Left cardiac atrium (tissue), 4 donors: ENCODE measurements at regions not wholly inside any gene's neighbourhood (a gene's known extent, or its start where the extent isn't known, plus 50 kb on each side); places are given as distances from the start of the nearest gene placed in this dataset.

Experiments
- ATAC-seq, 2 donors: fragments of 200-7000 bp; cut with Tn5 transposase; one replicate each; pipeline ENCODE4 v1.9.1; 2020; ENCODE audit warnings: mild to moderate bottlenecking in 2 of 2, moderate library complexity in 2 of 2
- DNase-seq: peaks from one replicate; pipeline ENCODE4 v3.0.0-alpha.2; 2020
- intact Hi-C, 2 donors: fragments of 100-400 bp; cut with DNase I; formaldehyde crosslinking; loops; one replicate each; pipeline versions ENCODE4 v1.14.1 to v1.15.1; 2022 to 2023
- donor health status: DM: no; HTN: yes; CAD: no.
- donor health status: DM: no; HTN: yes; CAD: no; lungs with severe emphysema.
- donor health status: DM: yes; HTN: yes; CAD: no.
- donor health status: Dilated cardiomyopathy.

- intact Hi-C loops, result no loop called here
- peak; percentile 91 to 96 for ATAC-seq
Measured at GRCh38 chr18:2087877-2088673, 483.2 kb downstream of the METTL4 start.

DNA sequence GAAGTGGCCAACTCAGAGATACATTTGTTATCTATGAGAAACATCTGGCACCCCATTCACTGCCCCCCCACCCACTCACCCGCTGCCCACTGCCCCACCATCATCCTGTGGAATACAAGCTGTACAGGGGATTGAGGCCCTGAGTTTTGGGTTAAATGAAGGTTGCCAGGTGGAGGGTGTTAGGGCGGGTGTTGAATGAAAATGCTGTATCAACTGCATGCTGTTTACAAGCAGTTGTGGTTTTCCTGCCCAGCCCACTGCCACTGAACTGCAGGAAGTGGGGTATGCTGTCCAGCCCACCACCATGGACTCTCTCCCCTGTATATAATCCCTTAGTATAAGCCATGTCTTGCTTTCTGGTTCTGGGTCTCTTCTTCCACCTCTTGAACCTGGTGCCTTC is 481.9 kb downstream of the METTL4 start:
- DNase-seq, result no peak
- ATAC-seq, result no peak
- intact Hi-C loops, result no loop called here

More at GRCh38 chr18:2087877-2088673, 483.2 kb downstream of the METTL4 start:
- DNase-seq, result peak; percentile 59

GRCh38 chr18:2091937-2092336 is 479.4 kb downstream of the METTL4 start:
- no peak for ATAC-seq
- DNase-seq, result no peak
- intact Hi-C loops, result no loop called here

GRCh38 chr18:2096551-2096950 is 474.8 kb downstream of the METTL4 start:
- DNase-seq, result no peak
- no peak for ATAC-seq
- intact Hi-C loops, result no loop called here

- intact Hi-C loops, result loop anchor here in 1 of 2 donors (10.0 kb wide), 1 partner anchor 1236 kb away; no protein-coding TSS in a partner anchor
- DNase-seq, result no peak
- no peak for ATAC-seq
Measured at GRCh38 chr18:2100694-2101213, 470.6 kb downstream of the METTL4 start.

GRCh38 chr18:2102022-2102421 is 469.3 kb downstream of the METTL4 start:
- ATAC-seq (no peak), DNase-seq (no peak)
- intact Hi-C loops, result loop anchor here in 1 of 2 donors (10.0 kb wide), 1 partner anchor 1237 kb away; no protein-coding TSS in a partner anchor

- intact Hi-C loops, result loop anchor here in 1 of 2 donors (10.0 kb wide), 1 partner anchor 1238 kb away; no protein-coding TSS in a partner anchor
- ATAC-seq (no peak), DNase-seq (no peak)
Measured at GRCh38 chr18:2103299-2103698, 468.0 kb downstream of the METTL4 start.

DNA sequence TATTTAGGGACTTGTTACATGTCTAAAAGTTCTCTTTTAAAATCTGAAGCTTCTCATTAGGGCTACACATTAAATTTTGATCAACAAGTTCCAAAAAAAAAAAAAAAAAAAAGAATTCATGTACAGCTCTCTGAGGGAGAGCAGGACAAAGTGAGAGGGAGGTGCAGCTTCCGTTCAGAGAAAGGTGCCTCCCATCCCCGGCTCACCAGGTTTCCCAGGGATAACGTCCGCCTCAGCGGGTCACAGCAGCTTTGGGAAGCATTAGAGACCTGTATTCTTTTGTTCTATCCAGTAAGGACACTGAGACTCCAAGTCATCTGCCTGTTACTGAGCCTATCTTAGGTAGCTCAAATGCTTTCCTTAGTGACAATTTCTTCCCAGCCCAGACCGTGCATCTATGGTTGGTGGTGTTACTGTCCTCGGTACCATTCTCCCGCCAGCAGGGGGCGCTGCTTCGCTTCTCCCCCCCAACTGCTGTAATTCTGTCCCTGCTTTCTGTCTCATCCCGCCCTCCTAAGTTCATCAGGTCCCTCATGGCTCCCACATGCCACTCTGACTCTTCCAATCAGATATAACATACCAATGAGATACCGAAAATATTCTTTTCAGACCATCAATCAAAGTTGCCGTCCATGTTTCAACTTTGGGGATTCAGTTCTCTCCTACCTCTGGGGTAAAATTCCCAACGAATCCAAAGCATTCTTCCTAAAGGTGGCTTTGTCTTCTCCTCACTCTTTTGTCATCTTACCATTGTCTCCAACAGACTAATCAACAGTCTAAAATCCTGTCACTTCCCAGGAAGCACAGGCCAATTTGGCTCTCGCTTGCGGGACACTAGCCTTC is 466.5 kb downstream of the METTL4 start:
- DNase-seq (peak; percentile 47), ATAC-seq (peak; percentile 77 to 79)
- intact Hi-C loops, result loop anchor here (2.0 to 10.0 kb wide), 4 partner anchors 117 to 1240 kb away; no protein-coding TSS in a partner anchor

DNA sequence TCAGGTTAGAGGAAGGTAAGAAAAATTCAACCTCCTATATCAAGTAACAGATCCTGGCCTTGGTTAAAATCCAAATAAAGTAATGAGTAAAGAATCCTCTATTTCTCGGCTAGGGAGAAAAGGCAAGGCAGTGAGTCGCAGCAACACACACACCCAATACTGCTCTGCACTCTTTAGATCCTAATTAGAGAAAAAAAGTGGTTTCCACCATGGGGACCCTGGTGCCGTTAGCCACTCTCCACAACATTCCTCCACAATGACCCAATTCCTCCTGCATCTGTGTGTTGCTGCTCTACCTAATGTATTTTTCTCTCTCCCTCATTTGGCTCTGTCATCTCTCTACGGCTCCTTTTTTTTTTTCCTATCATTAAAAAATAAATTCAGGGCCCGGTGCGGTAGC is 462.7 kb downstream of the METTL4 start:
- no peak for DNase-seq
- intact Hi-C loops, result loop anchor here (5.0 to 10.0 kb wide), 3 partner anchors 114 to 1244 kb away; no protein-coding TSS in a partner anchor
- ATAC-seq, result no peak

DNA sequence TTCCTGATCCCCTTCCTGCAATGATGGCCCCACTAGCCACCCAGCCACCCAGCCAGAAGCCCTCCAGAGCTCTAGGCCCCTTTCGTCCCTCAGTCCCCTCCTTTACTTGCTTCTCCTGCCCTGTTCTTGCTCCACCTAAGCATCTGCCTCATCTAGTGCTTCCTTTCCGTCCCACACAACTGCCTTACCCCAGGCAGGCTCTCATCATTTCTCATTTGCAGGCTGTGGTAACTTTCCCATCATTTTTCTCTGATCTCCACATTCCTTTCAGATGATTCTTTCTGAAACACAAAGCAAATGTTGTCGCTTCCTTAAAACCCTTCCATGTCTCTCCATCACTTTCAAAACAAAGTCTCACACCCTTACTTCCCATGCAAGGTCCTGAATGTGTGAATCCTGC is 459.8 kb downstream of the METTL4 start:
- intact Hi-C loops, result no loop called here
- ATAC-seq, result no peak
- no peak for DNase-seq

DNA sequence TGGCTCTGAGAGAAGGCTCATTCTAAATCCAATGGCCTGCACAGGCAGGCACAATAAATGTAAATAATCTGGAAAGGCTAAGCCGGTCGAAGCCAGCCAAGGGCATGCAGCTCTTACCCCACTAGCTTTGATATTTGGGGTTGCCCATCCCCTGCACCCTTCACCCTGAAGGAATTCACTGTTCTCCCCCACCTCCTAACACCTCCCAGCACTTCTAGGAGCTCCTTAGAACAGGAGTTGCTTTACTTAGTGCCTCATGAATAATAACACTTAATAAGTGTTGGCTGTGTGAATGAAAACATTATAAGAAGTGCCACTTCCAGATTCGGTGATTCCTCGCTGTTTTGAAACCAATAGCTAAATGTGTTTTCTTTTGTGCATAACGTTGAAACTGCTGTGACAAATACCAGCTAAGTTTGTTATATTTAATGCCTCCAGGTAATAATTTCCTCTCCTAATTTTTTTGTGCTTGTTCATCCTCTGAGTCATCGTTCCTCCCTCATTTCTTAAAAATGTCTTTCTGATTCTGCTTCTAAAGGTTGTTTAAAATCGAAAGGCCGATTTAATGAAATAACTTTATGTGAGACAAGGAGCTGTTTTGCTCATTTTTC is 458.8 kb downstream of the METTL4 start:
- intact Hi-C loops, result no loop called here
- no peak for ATAC-seq

GRCh38 chr18:2114289-2114688 is 457.0 kb downstream of the METTL4 start:
- intact Hi-C loops, result no loop called here
- no peak for DNase-seq
- no peak for ATAC-seq

More for the DNA sequence above, 458.8 kb downstream of the METTL4 start:
- no peak for DNase-seq

- ATAC-seq (no peak), DNase-seq (no peak)
- intact Hi-C loops, result no loop called here
Measured at GRCh38 chr18:2114765-2115164, 456.5 kb downstream of the METTL4 start.

- DNase-seq, result no peak
- ATAC-seq, result no peak
- intact Hi-C loops, result no loop called here
Measured at GRCh38 chr18:2121224-2121623, 450.1 kb downstream of the METTL4 start.

- intact Hi-C loops, result no loop called here
- ATAC-seq (no peak), DNase-seq (no peak)
Measured at GRCh38 chr18:2123077-2123476, 448.2 kb downstream of the METTL4 start.

DNA sequence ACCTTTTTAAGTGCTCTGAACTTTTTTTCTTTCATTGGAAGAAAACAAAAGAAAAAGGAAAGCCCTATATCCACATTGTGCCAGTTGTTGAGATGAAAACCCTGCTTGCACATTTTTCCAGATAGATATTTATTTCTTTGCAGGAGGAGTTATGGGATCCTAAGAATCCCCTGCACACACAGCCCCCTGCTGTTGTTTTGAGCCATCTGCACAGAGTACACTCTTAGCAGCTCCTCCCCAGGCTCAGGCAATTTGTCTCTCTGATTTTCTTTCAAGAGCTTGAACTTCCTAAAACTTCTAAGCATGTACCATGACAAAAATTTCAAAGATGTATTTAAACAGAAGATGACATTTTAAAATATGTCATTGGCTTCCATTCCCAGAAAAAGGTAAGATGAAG is 436.9 kb downstream of the METTL4 start:
- no peak for ATAC-seq
- no peak for DNase-seq
- intact Hi-C loops, result no loop called here

- ATAC-seq (no peak), DNase-seq (no peak)
- intact Hi-C loops, result no loop called here
Measured at GRCh38 chr18:2135309-2135708, 436.0 kb downstream of the METTL4 start.

DNA sequence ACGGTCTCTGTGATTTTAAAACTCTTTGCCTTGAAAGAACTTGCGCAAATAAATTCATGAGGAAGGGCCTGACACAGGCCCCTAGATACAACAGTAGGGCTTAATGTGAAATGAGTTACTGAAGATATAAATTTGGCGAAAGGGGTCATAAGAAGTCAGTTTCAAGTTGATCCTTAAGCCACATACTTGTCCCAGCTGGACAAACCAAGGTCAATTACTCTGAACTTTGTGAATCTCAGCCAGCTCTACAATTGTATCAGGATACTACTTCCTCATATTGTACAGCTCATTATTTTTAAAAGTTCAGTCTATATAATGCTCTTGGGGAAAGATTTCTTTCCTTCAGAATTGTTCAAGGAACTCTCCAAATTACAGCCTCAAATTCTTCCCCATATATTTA is 432.8 kb downstream of the METTL4 start:
- DNase-seq (no peak), ATAC-seq (no peak)
- intact Hi-C loops, result no loop called here

GRCh38 chr18:2139691-2140090 is 431.6 kb downstream of the METTL4 start:
- DNase-seq (no peak), ATAC-seq (no peak)
- intact Hi-C loops, result no loop called here
